ENCODE measurements at regions not wholly inside any gene's neighbourhood (a gene's known extent, or its start where the extent isn't known, plus 50 kb on each side); places are given as distances from the start of the nearest gene placed in this dataset.
A peak's percentile ranks its signal among the peaks of the same experiment; 100 is the strongest.

- TF ChIP-seq PLRG1 (conservative IDR thresholded peaks at IDR 0.05) (no peak), TCF12 (IDR thresholded peaks at IDR 0.05) (no peak), TCF12 (CRISPR knock-in tag; IDR thresholded peaks at IDR 0.05) (no peak), SMAD9 (CRISPR knock-in tag; IDR thresholded peaks at IDR 0.05) (no peak), CBX5 (CRISPR knock-in tag; IDR thresholded peaks at IDR 0.05; ENCODE audit: borderline replicate concordance) (no peak), PAWR (CRISPR knock-in tag; IDR thresholded peaks at IDR 0.05; ENCODE audit: borderline replicate concordance) (no peak), MIXL1 (CRISPR knock-in tag; IDR thresholded peaks at IDR 0.05) (no peak), ZNF891 (CRISPR knock-in tag; IDR thresholded peaks at IDR 0.05) (no peak)
- TF ChIP-seq, protein P1, sequence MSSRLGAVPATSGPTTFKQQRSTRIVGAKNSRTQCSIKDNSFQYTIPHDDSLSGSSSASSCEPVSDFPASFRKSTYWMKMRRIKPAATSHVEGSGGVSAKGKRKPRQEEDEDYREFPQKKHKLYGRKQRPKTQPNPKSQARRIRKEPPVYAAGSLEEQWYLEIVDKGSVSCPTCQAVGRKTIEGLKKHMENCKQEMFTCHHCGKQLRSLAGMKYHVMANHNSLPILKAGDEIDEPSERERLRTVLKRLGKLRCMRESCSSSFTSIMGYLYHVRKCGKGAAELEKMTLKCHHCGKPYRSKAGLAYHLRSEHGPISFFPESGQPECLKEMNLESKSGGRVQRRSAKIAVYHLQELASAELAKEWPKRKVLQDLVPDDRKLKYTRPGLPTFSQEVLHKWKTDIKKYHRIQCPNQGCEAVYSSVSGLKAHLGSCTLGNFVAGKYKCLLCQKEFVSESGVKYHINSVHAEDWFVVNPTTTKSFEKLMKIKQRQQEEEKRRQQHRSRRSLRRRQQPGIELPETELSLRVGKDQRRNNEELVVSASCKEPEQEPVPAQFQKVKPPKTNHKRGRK (CRISPR knock-in tag; IDR thresholded peaks at IDR 0.05) = no peak
- TF ChIP-seq, protein P2, sequence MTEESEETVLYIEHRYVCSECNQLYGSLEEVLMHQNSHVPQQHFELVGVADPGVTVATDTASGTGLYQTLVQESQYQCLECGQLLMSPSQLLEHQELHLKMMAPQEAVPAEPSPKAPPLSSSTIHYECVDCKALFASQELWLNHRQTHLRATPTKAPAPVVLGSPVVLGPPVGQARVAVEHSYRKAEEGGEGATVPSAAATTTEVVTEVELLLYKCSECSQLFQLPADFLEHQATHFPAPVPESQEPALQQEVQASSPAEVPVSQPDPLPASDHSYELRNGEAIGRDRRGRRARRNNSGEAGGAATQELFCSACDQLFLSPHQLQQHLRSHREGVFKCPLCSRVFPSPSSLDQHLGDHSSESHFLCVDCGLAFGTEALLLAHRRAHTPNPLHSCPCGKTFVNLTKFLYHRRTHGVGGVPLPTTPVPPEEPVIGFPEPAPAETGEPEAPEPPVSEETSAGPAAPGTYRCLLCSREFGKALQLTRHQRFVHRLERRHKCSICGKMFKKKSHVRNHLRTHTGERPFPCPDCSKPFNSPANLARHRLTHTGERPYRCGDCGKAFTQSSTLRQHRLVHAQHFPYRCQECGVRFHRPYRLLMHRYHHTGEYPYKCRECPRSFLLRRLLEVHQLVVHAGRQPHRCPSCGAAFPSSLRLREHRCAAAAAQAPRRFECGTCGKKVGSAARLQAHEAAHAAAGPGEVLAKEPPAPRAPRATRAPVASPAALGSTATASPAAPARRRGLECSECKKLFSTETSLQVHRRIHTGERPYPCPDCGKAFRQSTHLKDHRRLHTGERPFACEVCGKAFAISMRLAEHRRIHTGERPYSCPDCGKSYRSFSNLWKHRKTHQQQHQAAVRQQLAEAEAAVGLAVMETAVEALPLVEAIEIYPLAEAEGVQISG (CRISPR knock-in tag; IDR thresholded peaks at IDR 0.05) = peak; percentile 36; the same call in 1 of the 2 replicates
Measured at GRCh38 chr2:20540587-20541293, 93.9 kb downstream of the RHOB start (continued).

Measured in HepG2 (cell line).